ENCODE measurements at regions not wholly inside any gene's neighbourhood (a gene's known extent, or its start where the extent isn't known, plus 50 kb on each side); places are given as distances from the start of the nearest gene placed in this dataset.
"Not testable (repeated sequence)": the region's sequence is repeated elsewhere in the genome, so short reads cannot be mapped to it uniquely, and the experiment has no call there.

DNA sequence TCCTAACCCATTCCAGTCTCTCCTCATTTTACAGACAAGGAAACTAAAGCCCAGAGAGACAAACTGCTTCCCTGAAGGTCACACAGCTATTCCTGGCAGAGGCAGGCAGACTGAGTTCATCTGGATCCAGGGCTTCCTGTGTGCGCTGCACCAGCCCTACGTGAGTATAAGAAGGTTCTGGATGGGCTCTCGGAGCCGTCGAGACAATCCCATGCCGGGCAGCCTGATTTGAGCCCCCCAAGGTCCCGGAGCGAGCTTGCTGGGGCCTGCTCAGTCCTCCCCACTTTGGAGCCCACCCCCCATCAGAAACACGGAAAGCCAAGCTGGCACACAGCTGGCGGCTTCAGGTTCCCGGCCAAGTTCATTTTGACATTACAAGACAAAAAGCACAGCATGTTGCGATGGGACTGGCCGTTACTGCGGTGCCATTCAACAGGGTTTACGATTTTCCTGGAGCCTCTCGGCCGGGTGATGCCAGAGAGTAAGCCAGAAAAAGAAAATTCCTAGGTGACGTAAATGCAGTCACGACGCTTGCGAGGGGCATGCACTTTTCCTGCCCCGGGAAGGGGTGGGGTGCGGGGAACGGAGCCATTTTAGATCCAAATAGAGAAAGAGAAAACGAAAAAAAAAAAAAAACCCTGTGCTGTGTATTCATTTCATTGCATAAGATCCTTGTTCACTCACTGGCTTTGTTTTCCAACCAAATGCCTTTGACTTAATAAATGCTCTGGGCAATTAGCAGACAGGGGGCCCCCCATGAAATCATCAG, 167.1 kb upstream of the FOXF1 start:
- Histone ChIP-seq H3K27ac (ENCODE audit: low read depth, low read length) (peak overlapping the region; percentile 95), H3K4me3 (ENCODE audit: low read length) (peak overlapping the region; percentile 35), H3K27me3 (ENCODE audit: control insufficient read depth, insufficient read depth, low read length) (no peaks in the 10 kb centered on the region), H3K36me3 (ENCODE audit: control insufficient read depth, insufficient read depth, low read length) (no peaks in the 10 kb centered on the region), H3K9ac (ENCODE audit: low read length) (no peak overlapping the region), H3K4me1 (ENCODE audit: control insufficient read depth, insufficient read depth, low read length) (peaks cover 20% of the 10 kb centered on the region)

DNA sequence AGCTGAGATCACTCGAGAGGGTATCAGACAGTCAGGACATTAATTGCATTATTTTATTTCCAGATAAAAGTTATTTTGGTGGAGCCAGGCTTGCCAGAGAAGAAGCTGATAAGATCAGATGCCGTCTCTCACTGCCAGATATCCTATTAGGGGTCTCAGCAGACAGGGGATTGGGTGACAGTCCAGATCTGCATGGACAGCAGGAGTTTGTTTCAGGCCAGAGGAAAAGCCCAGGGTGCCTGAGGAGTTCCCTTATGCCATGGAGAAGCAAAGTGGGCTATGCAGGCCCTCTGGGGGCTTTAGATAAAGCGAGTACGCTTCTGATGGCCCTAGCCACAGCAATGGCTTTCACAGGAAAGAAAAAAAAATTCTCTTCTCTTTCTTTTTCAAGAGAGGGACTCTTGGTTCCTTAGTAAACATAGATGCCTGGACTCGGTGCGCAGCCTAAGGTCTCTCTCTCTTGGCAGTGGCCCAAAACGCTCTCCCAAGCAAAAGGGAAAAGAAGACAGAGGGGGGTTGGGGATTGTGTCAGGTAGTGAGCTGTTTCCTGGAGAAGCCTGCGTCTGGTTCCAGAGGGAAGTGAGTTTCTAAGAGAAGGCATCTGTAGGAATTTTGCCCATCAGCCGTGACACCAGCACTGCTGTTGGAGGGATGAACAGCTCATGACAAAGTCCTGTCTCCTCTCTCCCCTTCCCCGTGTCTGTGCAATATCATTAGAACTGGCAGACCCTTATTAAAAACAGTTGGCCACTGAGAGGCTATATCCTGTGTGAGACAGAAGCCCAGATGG, 166.3 kb upstream of the FOXF1 start:
- peaks cover 20% of the 10 kb centered on the region for H3K4me1 ChIP-seq (ENCODE audit: control insufficient read depth, insufficient read depth, low read length)
- H3K9ac ChIP-seq (ENCODE audit: low read length), result no peak overlapping the region
- H3K27ac ChIP-seq (ENCODE audit: low read depth, low read length), result peak overlapping the region; percentile 92
- H3K4me3 ChIP-seq (ENCODE audit: low read length), result peak overlapping the region; percentile 35
- no peaks in the 10 kb centered on the region for H3K27me3 ChIP-seq (ENCODE audit: control insufficient read depth, insufficient read depth, low read length)
- no peaks in the 10 kb centered on the region for H3K36me3 ChIP-seq (ENCODE audit: control insufficient read depth, insufficient read depth, low read length)

DNA sequence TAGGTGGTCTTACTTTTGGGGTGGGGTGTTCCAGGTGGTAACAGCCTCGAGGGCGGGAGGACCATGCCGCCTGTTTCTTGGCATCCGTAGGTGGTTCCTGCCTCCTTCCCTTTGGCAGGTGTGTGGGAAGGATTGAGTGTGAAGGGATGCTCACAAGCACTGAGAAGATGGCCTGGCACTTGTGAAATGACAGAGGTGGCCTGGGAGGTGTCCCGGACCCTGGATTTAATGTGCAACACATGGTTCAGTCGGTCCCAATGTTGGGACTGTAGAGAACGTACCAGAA, 165.8 kb upstream of the FOXF1 start:
- no peak overlapping the region for H3K9ac ChIP-seq (ENCODE audit: low read length)
- H3K27ac ChIP-seq (ENCODE audit: low read depth, low read length), result peak overlapping the region; percentile 92
- no peak overlapping the region for H3K4me3 ChIP-seq (ENCODE audit: low read length)
- no peaks in the 10 kb centered on the region for H3K36me3 ChIP-seq (ENCODE audit: control insufficient read depth, insufficient read depth, low read length)
- peaks cover 20% of the 10 kb centered on the region for H3K4me1 ChIP-seq (ENCODE audit: control insufficient read depth, insufficient read depth, low read length)
- no peaks in the 10 kb centered on the region for H3K27me3 ChIP-seq (ENCODE audit: control insufficient read depth, insufficient read depth, low read length)

DNA sequence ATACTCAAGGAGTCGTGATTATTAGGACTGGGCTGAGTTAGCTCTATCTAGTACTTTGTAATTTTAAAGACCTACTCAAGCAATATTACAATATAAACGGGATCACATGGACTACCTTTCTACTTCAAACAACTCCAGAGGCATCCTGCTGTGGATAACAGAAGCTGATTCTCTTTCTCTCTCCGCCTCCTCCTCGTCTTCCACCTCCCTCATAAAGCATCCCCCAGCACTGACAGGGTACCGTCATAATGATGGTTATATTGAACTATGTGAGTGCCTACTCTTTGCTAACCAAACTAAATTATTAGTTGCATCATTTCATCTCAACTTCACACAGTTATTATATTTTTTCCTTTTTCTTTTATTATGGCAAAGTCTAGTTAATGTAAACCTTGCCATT, 165.4 kb upstream of the FOXF1 start:
- Histone ChIP-seq H3K4me1 (ENCODE audit: control insufficient read depth, insufficient read depth, low read length) (peaks cover 20% of the 10 kb centered on the region), H3K27ac (ENCODE audit: low read depth, low read length) (peak overlapping the region; percentile 92), H3K36me3 (ENCODE audit: control insufficient read depth, insufficient read depth, low read length) (no peaks in the 10 kb centered on the region), H3K4me3 (ENCODE audit: low read length) (no peak overlapping the region), H3K9ac (ENCODE audit: low read length) (no peak overlapping the region), H3K27me3 (ENCODE audit: control insufficient read depth, insufficient read depth, low read length) (no peaks in the 10 kb centered on the region)

DNA sequence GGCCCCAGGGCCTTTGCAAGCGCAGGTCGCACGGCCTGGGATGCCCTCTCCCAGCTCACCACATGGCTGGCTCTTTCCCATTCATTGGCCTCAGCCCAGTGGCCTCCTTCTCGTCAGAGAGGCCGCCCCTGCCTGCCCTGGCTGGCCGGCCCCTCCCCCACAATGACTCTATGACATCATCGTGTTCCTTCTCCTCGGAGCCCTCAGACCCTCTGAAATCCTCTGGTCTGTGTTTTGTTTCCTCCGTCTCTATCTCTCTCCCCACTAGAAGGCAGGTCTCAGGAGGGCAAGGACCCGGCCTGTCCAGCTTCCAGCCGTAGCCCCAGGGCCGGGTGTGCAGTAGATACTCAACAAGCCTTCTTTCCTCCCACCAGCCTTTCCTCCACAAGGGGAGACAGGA, 164.8 kb upstream of the FOXF1 start:
- Histone ChIP-seq H3K4me1 (ENCODE audit: control insufficient read depth, insufficient read depth, low read length) (peaks cover 20% of the 10 kb centered on the region), H3K9ac (ENCODE audit: low read length) (no peak overlapping the region), H3K4me3 (ENCODE audit: low read length) (no peak overlapping the region), H3K36me3 (ENCODE audit: control insufficient read depth, insufficient read depth, low read length) (no peaks in the 10 kb centered on the region), H3K27ac (ENCODE audit: low read depth, low read length) (peak overlapping the region; percentile 92), H3K27me3 (ENCODE audit: control insufficient read depth, insufficient read depth, low read length) (no peaks in the 10 kb centered on the region)

DNA sequence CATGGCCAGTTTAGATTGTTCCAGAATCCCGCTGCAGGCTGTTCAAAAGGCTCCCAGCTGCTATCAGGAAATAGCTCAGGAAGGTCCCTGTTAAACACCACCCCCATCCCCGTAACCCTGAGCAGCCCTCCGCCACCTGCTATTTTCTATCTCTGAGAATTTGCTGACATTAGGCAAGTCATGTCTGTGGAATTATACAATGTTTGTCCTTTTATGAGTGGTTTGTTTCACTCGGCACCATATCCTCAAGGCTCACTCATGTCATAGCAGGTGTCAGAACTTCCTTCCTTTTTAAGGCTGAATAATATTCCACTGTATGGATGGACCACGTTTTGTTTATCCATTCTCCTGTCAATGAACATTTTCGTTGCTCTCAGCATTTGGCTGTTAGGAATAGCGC, 164.3 kb upstream of the FOXF1 start:
- no peaks in the 10 kb centered on the region for H3K36me3 ChIP-seq (ENCODE audit: control insufficient read depth, insufficient read depth, low read length)
- H3K27ac ChIP-seq (ENCODE audit: low read depth, low read length), result no peak overlapping the region
- H3K9ac ChIP-seq (ENCODE audit: low read length), result no peak overlapping the region
- no peaks in the 10 kb centered on the region for H3K27me3 ChIP-seq (ENCODE audit: control insufficient read depth, insufficient read depth, low read length)
- H3K4me3 ChIP-seq (ENCODE audit: low read length), result no peak overlapping the region
- peaks cover 20% of the 10 kb centered on the region for H3K4me1 ChIP-seq (ENCODE audit: control insufficient read depth, insufficient read depth, low read length)

DNA sequence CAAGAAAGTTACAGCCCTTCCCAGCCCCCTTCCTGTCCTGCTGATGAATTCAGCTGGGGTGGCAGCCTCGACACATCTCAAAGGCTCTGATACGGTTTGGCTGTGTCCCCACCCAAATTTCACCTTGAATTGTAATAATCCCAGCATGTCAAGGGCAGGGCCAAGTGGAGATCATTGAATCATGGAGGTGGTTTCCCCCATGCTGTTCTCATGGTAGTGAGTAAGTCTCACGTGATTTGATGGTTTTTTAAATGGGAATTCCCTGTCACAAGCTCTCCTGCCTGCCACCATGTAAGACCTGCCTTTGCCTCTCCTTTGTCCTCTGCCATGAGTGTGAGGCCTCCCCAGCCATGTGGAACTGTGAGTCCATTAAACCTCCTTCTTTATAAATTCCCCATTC, 163.2 kb upstream of the FOXF1 start:
- peaks cover 20% of the 10 kb centered on the region for H3K4me1 ChIP-seq (ENCODE audit: control insufficient read depth, insufficient read depth, low read length)
- H3K4me3 ChIP-seq (ENCODE audit: low read length), result no peak overlapping the region
- no peaks in the 10 kb centered on the region for H3K36me3 ChIP-seq (ENCODE audit: control insufficient read depth, insufficient read depth, low read length)
- H3K9ac ChIP-seq (ENCODE audit: low read length), result no peak overlapping the region
- no peaks in the 10 kb centered on the region for H3K27me3 ChIP-seq (ENCODE audit: control insufficient read depth, insufficient read depth, low read length)
- H3K27ac ChIP-seq (ENCODE audit: low read depth, low read length), result no peak overlapping the region

DNA sequence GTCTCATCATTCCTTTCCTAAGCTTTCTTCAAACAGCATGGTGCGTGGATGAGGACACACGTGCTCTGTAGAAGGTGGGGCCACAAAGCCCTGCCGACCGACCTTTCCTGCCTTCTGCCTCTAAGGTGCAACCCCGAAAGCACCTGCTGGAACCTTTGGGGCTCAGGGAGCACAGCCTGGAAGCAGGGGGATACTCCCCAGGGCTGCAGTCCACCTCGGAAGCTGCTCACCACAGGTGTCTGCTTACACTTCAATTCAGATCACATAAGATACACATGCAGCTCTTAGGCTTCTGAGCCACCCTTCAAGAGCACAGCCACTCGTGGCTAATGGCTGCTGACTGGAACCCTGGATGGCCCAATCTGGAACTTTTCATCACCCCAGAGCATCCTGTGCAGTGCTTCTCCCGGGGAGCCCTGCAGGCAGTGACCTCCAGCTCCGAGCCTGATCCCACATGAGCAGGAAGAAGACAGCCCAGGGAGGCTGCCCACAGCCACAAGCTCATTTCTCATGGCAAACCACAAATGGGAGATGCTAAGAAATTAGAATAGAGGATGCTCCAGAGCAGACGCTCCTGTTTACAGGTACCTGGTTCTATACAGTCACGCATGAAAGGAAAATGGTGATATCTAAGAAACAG, 162.3 kb upstream of the FOXF1 start:
- H3K27ac ChIP-seq (ENCODE audit: low read depth, low read length), result no peak overlapping the region
- H3K36me3 ChIP-seq (ENCODE audit: control insufficient read depth, insufficient read depth, low read length), result no peaks in the 10 kb centered on the region
- no peaks in the 10 kb centered on the region for H3K27me3 ChIP-seq (ENCODE audit: control insufficient read depth, insufficient read depth, low read length)
- no peak overlapping the region for H3K9ac ChIP-seq (ENCODE audit: low read length)
- no peak overlapping the region for H3K4me3 ChIP-seq (ENCODE audit: low read length)
- H3K4me1 ChIP-seq (ENCODE audit: control insufficient read depth, insufficient read depth, low read length), result peaks cover 15% of the 10 kb centered on the region

DNA sequence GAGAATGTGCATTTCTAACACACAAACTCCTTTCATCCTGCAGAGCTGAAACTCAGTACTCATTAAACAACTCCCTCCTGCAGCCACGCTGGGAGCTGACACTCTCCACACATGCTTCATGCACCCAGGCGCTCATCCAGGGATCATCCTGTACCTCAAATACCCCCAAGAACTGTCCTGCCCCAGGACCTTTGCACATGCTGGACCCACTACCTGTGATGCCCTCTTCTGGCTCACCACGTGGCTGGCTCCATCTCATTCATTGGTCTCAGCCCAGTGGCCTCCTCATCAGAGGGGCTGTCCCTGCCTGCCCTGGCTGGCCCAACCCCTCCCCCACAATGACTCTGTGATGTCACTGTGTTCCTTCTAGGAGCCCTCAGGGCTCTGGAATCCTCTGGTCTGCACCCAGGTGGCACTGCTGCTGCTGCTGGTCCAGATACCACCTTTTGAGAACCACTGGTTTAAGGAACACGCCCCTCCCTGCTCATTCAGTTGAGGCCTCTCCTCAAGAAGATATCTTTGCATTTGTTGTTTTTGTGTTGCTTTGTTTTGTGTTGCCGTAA, 160.9 kb upstream of the FOXF1 start:
- Histone ChIP-seq H3K36me3 (ENCODE audit: control insufficient read depth, insufficient read depth, low read length) (no peaks in the 10 kb centered on the region), H3K9ac (ENCODE audit: low read length) (no peak overlapping the region), H3K4me3 (ENCODE audit: low read length) (no peak overlapping the region), H3K4me1 (ENCODE audit: control insufficient read depth, insufficient read depth, low read length) (peaks cover 5% of the 10 kb centered on the region), H3K27me3 (ENCODE audit: control insufficient read depth, insufficient read depth, low read length) (no peaks in the 10 kb centered on the region), H3K27ac (ENCODE audit: low read depth, low read length) (no peak overlapping the region)

DNA sequence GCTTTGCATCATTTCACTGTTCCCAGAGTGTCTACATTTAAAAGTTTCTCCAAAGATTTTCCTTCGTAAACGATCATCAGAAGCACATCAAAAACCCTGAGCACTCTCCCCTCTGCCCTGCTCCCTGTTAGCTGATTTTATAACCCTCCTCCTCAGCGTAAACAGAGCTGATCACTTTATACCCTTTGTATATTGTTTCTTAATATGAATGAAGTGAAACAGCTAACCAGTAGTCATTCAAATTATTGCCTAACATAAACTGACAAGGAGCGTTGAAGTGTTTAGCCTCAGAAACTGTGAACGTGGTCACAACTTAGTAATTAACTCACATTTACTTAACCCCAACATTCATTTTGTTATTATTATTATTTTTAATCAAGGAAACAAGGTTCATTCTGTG, 160.0 kb upstream of the FOXF1 start:
- Histone ChIP-seq H3K27ac (ENCODE audit: low read depth, low read length) (no peak overlapping the region), H3K4me3 (ENCODE audit: low read length) (no peak overlapping the region), H3K9ac (ENCODE audit: low read length) (no peak overlapping the region), H3K4me1 (ENCODE audit: control insufficient read depth, insufficient read depth, low read length) (peaks cover 2% of the 10 kb centered on the region), H3K27me3 (ENCODE audit: control insufficient read depth, insufficient read depth, low read length) (no peaks in the 10 kb centered on the region), H3K36me3 (ENCODE audit: control insufficient read depth, insufficient read depth, low read length) (no peaks in the 10 kb centered on the region)

DNA sequence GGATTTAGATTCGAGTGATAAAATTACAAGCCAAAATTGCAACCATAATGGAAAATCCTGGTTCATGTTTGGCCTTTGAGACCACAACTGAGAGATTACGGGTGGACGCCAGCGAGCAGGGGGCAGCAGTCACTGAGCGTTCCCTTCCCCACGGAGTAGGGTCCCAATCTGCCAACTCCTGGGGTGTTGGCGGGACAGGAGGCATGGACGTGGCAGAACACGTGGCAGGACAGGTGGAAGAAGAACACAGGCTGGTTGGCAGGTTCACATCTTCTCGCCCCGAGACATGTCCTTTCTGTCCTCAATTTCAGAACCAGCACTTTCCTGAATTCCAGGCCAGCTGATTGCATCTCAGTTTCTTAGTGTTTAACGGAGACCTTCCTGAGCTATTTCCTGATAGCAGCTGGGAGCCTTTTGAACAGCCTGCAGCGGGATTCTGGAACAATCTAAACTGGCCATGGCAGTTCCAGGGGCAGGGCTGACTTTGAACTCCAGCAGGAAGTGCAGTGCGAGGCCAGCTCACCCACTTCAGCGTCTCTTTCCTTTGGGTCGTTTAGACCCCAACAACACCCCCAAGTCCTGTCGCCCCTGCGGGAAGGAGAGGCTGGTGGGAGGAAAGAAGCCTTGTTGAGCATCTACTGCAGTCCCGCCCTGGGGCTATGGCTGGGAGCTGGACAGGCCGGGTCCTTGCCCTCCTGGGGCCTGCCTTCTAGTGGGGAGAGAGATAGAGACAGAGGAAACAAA, 159.1 kb upstream of the FOXF1 start:
- Histone ChIP-seq H3K4me1 (ENCODE audit: control insufficient read depth, insufficient read depth, low read length) (no peaks in the 10 kb centered on the region), H3K9ac (ENCODE audit: low read length) (no peak overlapping the region), H3K27ac (ENCODE audit: low read depth, low read length) (no peak overlapping the region), H3K36me3 (ENCODE audit: control insufficient read depth, insufficient read depth, low read length) (no peaks in the 10 kb centered on the region), H3K4me3 (ENCODE audit: low read length) (no peak overlapping the region), H3K27me3 (ENCODE audit: control insufficient read depth, insufficient read depth, low read length) (no peaks in the 10 kb centered on the region)

DNA sequence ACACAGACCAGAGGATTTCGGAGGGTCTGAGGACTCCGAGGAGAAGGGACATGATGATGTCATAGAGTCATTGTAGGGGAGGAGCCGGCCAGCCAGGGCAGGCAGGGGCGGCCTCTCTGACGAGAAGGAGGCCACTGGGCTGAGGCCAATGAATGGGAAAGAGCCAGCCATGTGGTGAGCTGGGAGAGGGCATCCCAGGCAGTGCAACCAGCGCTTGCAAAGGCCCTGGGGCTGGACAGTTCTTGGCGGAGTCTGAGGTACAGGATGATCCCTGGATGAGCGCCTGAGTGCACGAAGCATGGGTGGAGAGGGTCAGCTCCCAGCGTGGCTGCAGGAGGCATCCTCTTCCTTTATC, 158.6 kb upstream of the FOXF1 start:
- H3K4me1 ChIP-seq (ENCODE audit: control insufficient read depth, insufficient read depth, low read length); H3K4me3 ChIP-seq (ENCODE audit: low read length); H3K9ac ChIP-seq (ENCODE audit: low read length); H3K27ac ChIP-seq (ENCODE audit: low read depth, low read length); H3K27me3 ChIP-seq (ENCODE audit: control insufficient read depth, insufficient read depth, low read length); H3K36me3 ChIP-seq (ENCODE audit: control insufficient read depth, insufficient read depth, low read length): not testable (repeated sequence)

All from rectal smooth muscle tissue (tissue), 1 donor.